ENCODE measurements at regions not wholly inside any gene's neighbourhood (a gene's known extent, or its start where the extent isn't known, plus 50 kb on each side); places are given as distances from the start of the nearest gene placed in this dataset.
A peak's percentile ranks its signal among the peaks of the same experiment; 100 is the strongest.

DNA sequence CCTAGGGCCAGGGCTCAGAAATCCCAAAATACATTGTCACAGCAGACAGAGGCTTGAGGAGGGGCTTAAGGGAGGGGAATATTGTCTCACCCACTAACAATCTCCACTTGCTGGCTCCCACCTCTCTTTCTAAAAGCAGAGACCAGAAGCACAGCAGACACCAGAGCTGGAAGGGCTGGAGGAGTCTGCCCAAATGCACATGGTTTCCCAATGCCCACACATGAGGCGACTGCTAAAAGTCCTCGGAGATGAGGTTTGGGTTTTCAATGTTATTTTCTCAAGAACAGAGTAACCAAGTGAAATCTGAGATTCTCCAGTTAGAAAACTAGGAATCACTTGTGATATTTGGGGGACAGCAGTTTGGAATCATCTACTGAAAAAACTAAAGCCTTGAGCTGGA is 325.6 kb upstream of the JARID2 start:
- no peaks in the 10 kb centered on the region for H3K27me3 ChIP-seq
- 84 to 100% (median 95%) methylated on average over 2 of the region's 2 CpGs for WGBS, 3 donors
- H3K9me3 ChIP-seq, result no peaks in the 10 kb centered on the region
- intact Hi-C loops (cut with DNase I), result no loop called here
- TF ChIP-seq EP300 (IDR thresholded peaks at IDR 0.05) (no peak), POLR2A (IDR thresholded peaks at IDR 0.05) (no peak)
- TF ChIP-seq, protein P1, sequence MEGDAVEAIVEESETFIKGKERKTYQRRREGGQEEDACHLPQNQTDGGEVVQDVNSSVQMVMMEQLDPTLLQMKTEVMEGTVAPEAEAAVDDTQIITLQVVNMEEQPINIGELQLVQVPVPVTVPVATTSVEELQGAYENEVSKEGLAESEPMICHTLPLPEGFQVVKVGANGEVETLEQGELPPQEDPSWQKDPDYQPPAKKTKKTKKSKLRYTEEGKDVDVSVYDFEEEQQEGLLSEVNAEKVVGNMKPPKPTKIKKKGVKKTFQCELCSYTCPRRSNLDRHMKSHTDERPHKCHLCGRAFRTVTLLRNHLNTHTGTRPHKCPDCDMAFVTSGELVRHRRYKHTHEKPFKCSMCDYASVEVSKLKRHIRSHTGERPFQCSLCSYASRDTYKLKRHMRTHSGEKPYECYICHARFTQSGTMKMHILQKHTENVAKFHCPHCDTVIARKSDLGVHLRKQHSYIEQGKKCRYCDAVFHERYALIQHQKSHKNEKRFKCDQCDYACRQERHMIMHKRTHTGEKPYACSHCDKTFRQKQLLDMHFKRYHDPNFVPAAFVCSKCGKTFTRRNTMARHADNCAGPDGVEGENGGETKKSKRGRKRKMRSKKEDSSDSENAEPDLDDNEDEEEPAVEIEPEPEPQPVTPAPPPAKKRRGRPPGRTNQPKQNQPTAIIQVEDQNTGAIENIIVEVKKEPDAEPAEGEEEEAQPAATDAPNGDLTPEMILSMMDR (IDR thresholded peaks at IDR 0.05), result no peak
- no peak overlapping the region for H3K27ac ChIP-seq
- H3K4me3 ChIP-seq, result no peak overlapping the region
- DNase-seq, result no peak
- H3K4me1 ChIP-seq (ENCODE audit: insufficient read depth), result peaks cover 6% of the 10 kb centered on the region
- H3K36me3 ChIP-seq, result no peaks in the 10 kb centered on the region

DNA sequence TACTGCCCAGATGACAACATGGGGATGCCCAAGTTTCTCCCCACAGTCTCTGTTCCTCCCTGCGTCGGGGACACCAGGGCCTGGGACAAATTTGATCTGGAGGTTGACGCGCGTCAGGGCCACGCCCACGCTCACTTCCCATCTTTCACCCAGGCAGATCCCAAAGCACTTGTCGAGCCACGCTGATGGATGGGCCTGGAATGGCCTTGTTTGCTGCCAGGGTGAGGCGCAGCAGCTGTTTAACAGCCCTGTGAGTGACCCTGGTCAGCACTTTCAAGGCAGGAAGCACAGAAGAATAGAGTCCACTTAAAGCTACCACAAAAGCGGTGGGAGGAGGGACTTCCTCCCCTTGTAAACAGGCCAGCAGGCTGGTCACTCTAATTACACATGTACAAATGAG is 324.7 kb upstream of the JARID2 start:
- no peak overlapping the region for H3K4me3 ChIP-seq
- H3K27ac ChIP-seq, result no peak overlapping the region
- 41 to 55% (median 49%) methylated on average over 11 of the region's 11 CpGs for WGBS, 3 donors
- no peaks in the 10 kb centered on the region for H3K9me3 ChIP-seq
- no peaks in the 10 kb centered on the region for H3K27me3 ChIP-seq
- intact Hi-C loops (cut with DNase I), result no loop called here
- peak in 4 of 5 donors; percentile 14 to 43 (median 30) for DNase-seq
- H3K36me3 ChIP-seq, result no peaks in the 10 kb centered on the region
- TF ChIP-seq EP300 (IDR thresholded peaks at IDR 0.05) (no peak), POLR2A (IDR thresholded peaks at IDR 0.05) (no peak)
- TF ChIP-seq, protein P1 (IDR thresholded peaks at IDR 0.05), result no peak
- H3K4me1 ChIP-seq (ENCODE audit: insufficient read depth), result peaks cover 6% of the 10 kb centered on the region

DNA sequence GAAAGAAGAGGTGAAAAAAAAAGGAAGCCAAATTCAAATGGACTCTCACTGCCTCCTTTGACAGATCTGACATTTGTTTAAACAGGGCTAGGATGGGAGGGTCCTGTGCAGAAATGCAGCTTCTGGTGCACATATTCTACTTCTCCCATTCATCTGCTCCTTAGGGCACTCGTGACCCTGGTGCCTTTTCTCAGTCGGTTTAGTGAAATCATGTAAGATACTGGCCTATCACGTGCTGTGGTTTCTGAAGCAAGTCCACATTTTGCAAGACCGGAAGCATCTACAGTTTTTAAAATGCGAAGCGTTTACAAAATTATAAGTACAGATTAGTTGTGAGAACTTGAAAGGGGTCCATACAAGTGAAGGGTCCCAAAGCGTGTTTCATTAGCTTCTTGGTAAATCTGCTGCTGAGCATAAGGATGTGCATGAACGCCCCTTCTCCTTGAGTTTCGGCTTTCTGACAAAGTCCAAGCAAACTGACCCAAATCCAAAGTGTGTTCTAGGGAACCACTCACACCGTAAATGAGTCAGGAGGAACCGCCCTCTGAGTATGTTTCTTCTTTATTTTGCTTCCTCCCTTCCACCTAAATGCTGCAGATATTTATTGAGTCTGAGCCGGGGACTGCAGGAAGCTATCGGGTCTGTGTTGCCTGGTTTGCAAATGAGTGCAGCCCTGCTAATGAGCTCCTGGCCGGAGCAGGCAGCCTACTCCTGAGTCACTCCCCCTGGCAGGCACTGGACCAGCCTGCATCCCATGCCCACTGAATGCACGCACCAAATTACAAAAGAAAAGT is 323.8 kb upstream of the JARID2 start:
- no peaks in the 10 kb centered on the region for H3K9me3 ChIP-seq
- H3K4me1 ChIP-seq (ENCODE audit: insufficient read depth), result peaks cover 6% of the 10 kb centered on the region
- intact Hi-C loops (cut with DNase I), result no loop called here
- no peak overlapping the region for H3K4me3 ChIP-seq
- no peaks in the 10 kb centered on the region for H3K36me3 ChIP-seq
- WGBS, 3 donors, result 75 to 86% (median 81%) methylated on average over 15 of the region's 15 CpGs
- H3K27ac ChIP-seq, result no peak overlapping the region
- DNase-seq, result no peak
- no peak for TF ChIP-seq POLR2A (IDR thresholded peaks at IDR 0.05)
- TF ChIP-seq, protein P1 (IDR thresholded peaks at IDR 0.05), result no peak
- TF ChIP-seq EP300 (IDR thresholded peaks at IDR 0.05), result no peak
- no peaks in the 10 kb centered on the region for H3K27me3 ChIP-seq

DNA sequence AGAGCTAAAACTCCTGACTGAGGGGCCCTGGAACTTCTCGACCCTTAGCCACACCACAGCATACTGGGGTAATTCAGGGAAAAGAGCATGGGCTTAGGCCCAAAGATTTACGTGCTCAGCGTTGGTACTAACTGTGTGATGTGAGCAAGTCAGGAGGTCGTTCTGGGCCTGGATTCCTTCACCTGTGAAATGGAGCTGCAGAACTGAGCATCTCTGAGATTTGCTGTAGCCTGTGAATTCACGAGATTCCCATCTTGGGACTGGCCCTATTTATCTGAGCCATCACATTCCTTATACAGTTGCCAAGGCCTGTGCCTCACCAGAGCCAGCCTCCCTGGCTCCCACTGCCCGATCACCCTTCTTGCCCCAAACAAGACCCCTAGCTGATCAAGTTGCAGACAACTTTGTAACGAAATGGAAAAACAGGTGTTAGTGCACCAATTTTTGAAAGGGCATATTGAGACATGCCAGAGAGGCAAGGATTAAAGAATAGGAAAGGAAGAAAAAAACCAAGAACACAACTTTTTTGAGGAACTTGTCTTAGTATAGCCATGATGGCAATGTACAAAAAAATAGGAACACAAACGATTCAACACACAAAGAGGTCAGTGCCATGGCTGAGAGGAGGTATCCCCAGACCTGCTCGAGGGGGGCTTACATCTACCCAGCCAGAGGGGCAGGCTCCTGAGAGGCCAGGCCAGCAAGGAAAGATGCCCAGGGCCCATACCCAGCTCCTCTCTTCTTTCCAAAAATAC is 323.0 kb upstream of the JARID2 start:
- intact Hi-C loops (cut with DNase I), result no loop called here
- WGBS, 3 donors, result 90 to 91% (median 90%) methylated on average over 9 of the region's 9 CpGs
- no peak for DNase-seq
- TF ChIP-seq POLR2A (IDR thresholded peaks at IDR 0.05), result no peak
- no peak for TF ChIP-seq EP300 (IDR thresholded peaks at IDR 0.05)
- TF ChIP-seq, protein P1 (IDR thresholded peaks at IDR 0.05), result no peak
- Histone ChIP-seq H3K4me3 (no peak overlapping the region), H3K27me3 (no peaks in the 10 kb centered on the region), H3K27ac (no peak overlapping the region), H3K4me1 (ENCODE audit: insufficient read depth) (peaks cover 6% of the 10 kb centered on the region), H3K36me3 (no peaks in the 10 kb centered on the region), H3K9me3 (no peaks in the 10 kb centered on the region)
